ENCODE measurements at regions not wholly inside any gene's neighbourhood (a gene's known extent, or its start where the extent isn't known, plus 50 kb on each side); places are given as distances from the start of the nearest gene placed in this dataset.

GRCh38 chr11:119479685-119480275 is 56.8 kb upstream of the THY1 start:
- TF ChIP-seq CTCF (IDR thresholded peaks at IDR 0.05) (peak; percentile 63), EZH2 (IDR thresholded peaks at IDR 0.05) (no peak), EZH2phosphoT487 (IDR thresholded peaks at IDR 0.05) (no peak)

Measured in neural progenitor cell (in vitro differentiated cells).